ENCODE measurements at regions not wholly inside any gene's neighbourhood (a gene's known extent, or its start where the extent isn't known, plus 50 kb on each side); places are given as distances from the start of the nearest gene placed in this dataset.

GRCh38 chr9:108762348-108763055 is 93.3 kb downstream of the ACTL7B start:
- H3K9ac ChIP-seq (ENCODE audit: low read length), result no peak overlapping the region
- H3K36me3 ChIP-seq (ENCODE audit: insufficient read depth, low read length), result no peaks in the 10 kb centered on the region

GRCh38 chr9:108761655-108762347 is 94.0 kb downstream of the ACTL7B start:
- no peak overlapping the region for H3K4me3 ChIP-seq (ENCODE audit: low read depth in 1 of 2, low read length in 2 of 2)
- no peaks in the 10 kb centered on the region for H3K36me3 ChIP-seq (ENCODE audit: insufficient read depth, low read length)
- no peaks in the 10 kb centered on the region for H3K9me3 ChIP-seq (ENCODE audit: low read length)
- no peak overlapping the region for H3K27ac ChIP-seq (ENCODE audit: low read depth, low read length)
- no peak overlapping the region for H3K9ac ChIP-seq (ENCODE audit: low read length)
- no peaks in the 10 kb centered on the region for H3K27me3 ChIP-seq (ENCODE audit: control insufficient read depth in 1 of 2, insufficient read depth in 2 of 2, low read length in 2 of 2)
- H3K4me1 ChIP-seq (ENCODE audit: insufficient read depth, low read length), result no peaks in the 10 kb centered on the region

More at GRCh38 chr9:108762348-108763055, 93.3 kb downstream of the ACTL7B start:
- Histone ChIP-seq H3K9me3 (ENCODE audit: low read length) (no peaks in the 10 kb centered on the region), H3K4me3 (ENCODE audit: low read depth in 1 of 2, low read length in 2 of 2) (no peak overlapping the region), H3K27me3 (ENCODE audit: control insufficient read depth in 1 of 2, insufficient read depth in 2 of 2, low read length in 2 of 2) (no peaks in the 10 kb centered on the region), H3K27ac (ENCODE audit: low read depth, low read length) (no peak overlapping the region), H3K4me1 (ENCODE audit: insufficient read depth, low read length) (no peaks in the 10 kb centered on the region)

GRCh38 chr9:108760841-108761240 is 94.9 kb downstream of the ACTL7B start:
- Histone ChIP-seq H3K9ac (ENCODE audit: low read length) (no peak overlapping the region), H3K27ac (ENCODE audit: low read depth, low read length) (no peak overlapping the region), H3K4me3 (ENCODE audit: low read depth in 1 of 2, low read length in 2 of 2) (no peak overlapping the region), H3K9me3 (ENCODE audit: low read length) (no peaks in the 10 kb centered on the region), H3K36me3 (ENCODE audit: insufficient read depth, low read length) (no peaks in the 10 kb centered on the region), H3K27me3 (ENCODE audit: control insufficient read depth in 1 of 2, insufficient read depth in 2 of 2, low read length in 2 of 2) (no peaks in the 10 kb centered on the region), H3K4me1 (ENCODE audit: insufficient read depth, low read length) (no peaks in the 10 kb centered on the region)

GRCh38 chr9:108759835-108760234 is 96.0 kb downstream of the ACTL7B start:
- H3K27ac ChIP-seq (ENCODE audit: low read depth, low read length), result no peak overlapping the region
- no peak overlapping the region for H3K9ac ChIP-seq (ENCODE audit: low read length)
- no peaks in the 10 kb centered on the region for H3K27me3 ChIP-seq (ENCODE audit: control insufficient read depth in 1 of 2, insufficient read depth in 2 of 2, low read length in 2 of 2)
- H3K4me1 ChIP-seq (ENCODE audit: insufficient read depth, low read length), result no peaks in the 10 kb centered on the region
- H3K36me3 ChIP-seq (ENCODE audit: insufficient read depth, low read length), result no peaks in the 10 kb centered on the region
- no peak overlapping the region for H3K4me3 ChIP-seq (ENCODE audit: low read depth in 1 of 2, low read length in 2 of 2)
- no peaks in the 10 kb centered on the region for H3K9me3 ChIP-seq (ENCODE audit: low read length)

- Histone ChIP-seq H3K9ac (ENCODE audit: low read length) (no peak overlapping the region), H3K27ac (ENCODE audit: low read depth, low read length) (no peak overlapping the region)
Measured at GRCh38 chr9:108759399-108759798, 96.4 kb downstream of the ACTL7B start.

GRCh38 chr9:108756746-108757490 is 98.9 kb downstream of the ACTL7B start:
- Histone ChIP-seq H3K9ac (ENCODE audit: low read length) (no peak overlapping the region), H3K4me3 (ENCODE audit: low read depth in 1 of 2, low read length in 2 of 2) (no peak overlapping the region), H3K4me1 (ENCODE audit: insufficient read depth, low read length) (no peaks in the 10 kb centered on the region), H3K9me3 (ENCODE audit: low read length) (no peaks in the 10 kb centered on the region), H3K36me3 (ENCODE audit: insufficient read depth, low read length) (no peaks in the 10 kb centered on the region), H3K27me3 (ENCODE audit: control insufficient read depth in 1 of 2, insufficient read depth in 2 of 2, low read length in 2 of 2) (no peaks in the 10 kb centered on the region), H3K27ac (ENCODE audit: low read depth, low read length) (no peak overlapping the region)

More at GRCh38 chr9:108759399-108759798, 96.4 kb downstream of the ACTL7B start:
- no peak overlapping the region for H3K4me3 ChIP-seq (ENCODE audit: low read depth in 1 of 2, low read length in 2 of 2)
- H3K27me3 ChIP-seq (ENCODE audit: control insufficient read depth in 1 of 2, insufficient read depth in 2 of 2, low read length in 2 of 2), result no peaks in the 10 kb centered on the region
- H3K9me3 ChIP-seq (ENCODE audit: low read length), result no peaks in the 10 kb centered on the region
- no peaks in the 10 kb centered on the region for H3K36me3 ChIP-seq (ENCODE audit: insufficient read depth, low read length)
- H3K4me1 ChIP-seq (ENCODE audit: insufficient read depth, low read length), result no peaks in the 10 kb centered on the region

- no peaks in the 10 kb centered on the region for H3K27me3 ChIP-seq (ENCODE audit: control insufficient read depth in 1 of 2, insufficient read depth in 2 of 2, low read length in 2 of 2)
- H3K9me3 ChIP-seq (ENCODE audit: low read length), result no peaks in the 10 kb centered on the region
- H3K4me3 ChIP-seq (ENCODE audit: low read depth in 1 of 2, low read length in 2 of 2), result no peak overlapping the region
- no peaks in the 10 kb centered on the region for H3K4me1 ChIP-seq (ENCODE audit: insufficient read depth, low read length)
- H3K27ac ChIP-seq (ENCODE audit: low read depth, low read length), result no peak overlapping the region
- no peak overlapping the region for H3K9ac ChIP-seq (ENCODE audit: low read length)
- H3K36me3 ChIP-seq (ENCODE audit: insufficient read depth, low read length), result no peaks in the 10 kb centered on the region
Measured at GRCh38 chr9:108755979-108756378, 99.8 kb downstream of the ACTL7B start.

- no peak overlapping the region for H3K27ac ChIP-seq (ENCODE audit: low read depth, low read length)
Measured at GRCh38 chr9:108751369-108751768, 104.4 kb downstream of the ACTL7B start.

GRCh38 chr9:108750661-108751215 is 105.0 kb downstream of the ACTL7B start:
- no peaks in the 10 kb centered on the region for H3K9me3 ChIP-seq (ENCODE audit: low read length)
- no peaks in the 10 kb centered on the region for H3K27me3 ChIP-seq (ENCODE audit: control insufficient read depth in 1 of 2, insufficient read depth in 2 of 2, low read length in 2 of 2)
- no peaks in the 10 kb centered on the region for H3K36me3 ChIP-seq (ENCODE audit: insufficient read depth, low read length)
- no peak overlapping the region for H3K9ac ChIP-seq (ENCODE audit: low read length)
- H3K4me3 ChIP-seq (ENCODE audit: low read depth in 1 of 2, low read length in 2 of 2), result no peak overlapping the region
- no peak overlapping the region for H3K27ac ChIP-seq (ENCODE audit: low read depth, low read length)
- H3K4me1 ChIP-seq (ENCODE audit: insufficient read depth, low read length), result no peaks in the 10 kb centered on the region

More at GRCh38 chr9:108751369-108751768, 104.4 kb downstream of the ACTL7B start:
- Histone ChIP-seq H3K36me3 (ENCODE audit: insufficient read depth, low read length) (no peaks in the 10 kb centered on the region), H3K4me3 (ENCODE audit: low read depth in 1 of 2, low read length in 2 of 2) (no peak overlapping the region), H3K27me3 (ENCODE audit: control insufficient read depth in 1 of 2, insufficient read depth in 2 of 2, low read length in 2 of 2) (no peaks in the 10 kb centered on the region), H3K4me1 (ENCODE audit: insufficient read depth, low read length) (no peaks in the 10 kb centered on the region), H3K9me3 (ENCODE audit: low read length) (no peaks in the 10 kb centered on the region), H3K9ac (ENCODE audit: low read length) (no peak overlapping the region)

GRCh38 chr9:108748776-108749175 is 107.0 kb downstream of the ACTL7B start:
- no peak overlapping the region for H3K9ac ChIP-seq (ENCODE audit: low read length)
- no peaks in the 10 kb centered on the region for H3K27me3 ChIP-seq (ENCODE audit: control insufficient read depth in 1 of 2, insufficient read depth in 2 of 2, low read length in 2 of 2)
- no peaks in the 10 kb centered on the region for H3K36me3 ChIP-seq (ENCODE audit: insufficient read depth, low read length)
- H3K4me3 ChIP-seq (ENCODE audit: low read depth in 1 of 2, low read length in 2 of 2), result no peak overlapping the region
- no peaks in the 10 kb centered on the region for H3K4me1 ChIP-seq (ENCODE audit: insufficient read depth, low read length)
- H3K27ac ChIP-seq (ENCODE audit: low read depth, low read length), result no peak overlapping the region
- no peaks in the 10 kb centered on the region for H3K9me3 ChIP-seq (ENCODE audit: low read length)

GRCh38 chr9:108746864-108747263 is 108.9 kb downstream of the ACTL7B start:
- no peaks in the 10 kb centered on the region for H3K36me3 ChIP-seq (ENCODE audit: insufficient read depth, low read length)
- H3K9me3 ChIP-seq (ENCODE audit: low read length), result no peaks in the 10 kb centered on the region
- H3K27ac ChIP-seq (ENCODE audit: low read depth, low read length), result no peak overlapping the region
- no peaks in the 10 kb centered on the region for H3K4me1 ChIP-seq (ENCODE audit: insufficient read depth, low read length)
- H3K9ac ChIP-seq (ENCODE audit: low read length), result no peak overlapping the region
- no peaks in the 10 kb centered on the region for H3K27me3 ChIP-seq (ENCODE audit: control insufficient read depth in 1 of 2, insufficient read depth in 2 of 2, low read length in 2 of 2)
- no peak overlapping the region for H3K4me3 ChIP-seq (ENCODE audit: low read depth in 1 of 2, low read length in 2 of 2)

Data from muscle layer of colon (tissue), 2 donors.